ENCODE measurements at regions not wholly inside any gene's neighbourhood (a gene's known extent, or its start where the extent isn't known, plus 50 kb on each side); places are given as distances from the start of the nearest gene placed in this dataset.

- TF ChIP-seq CTCF (conservative IDR thresholded peaks at IDR 0.05; ENCODE audit: low read length) = no peak
- no peak for TF ChIP-seq EZH2phosphoT487 (IDR thresholded peaks at IDR 0.05; ENCODE audit: borderline replicate concordance, low read depth, low read length)
Measured at GRCh38 chr1:194420706-194421105, 1234.3 kb upstream of the B3GALT2 start.
